ENCODE measurements at regions not wholly inside any gene's neighbourhood (a gene's known extent, or its start where the extent isn't known, plus 50 kb on each side); places are given as distances from the start of the nearest gene placed in this dataset.

GRCh38 chr14:42742084-42742483 is 1135.4 kb downstream of the LRFN5 start:
- no peak overlapping the region for H3K4me2 ChIP-seq
- no peak overlapping the region for H3K27ac ChIP-seq
- no peaks in the 10 kb centered on the region for H3K9me3 ChIP-seq
- H3K4me3 ChIP-seq, result no peak overlapping the region
- 71% methylated on average over 2 of the region's 2 CpGs for WGBS (ENCODE audit: missing lambda C conversion rate)
- POLR2A ChIA-PET, result no interaction called here
- FAIRE-seq (no peak), ATAC-seq (no peak), DNase-seq (ENCODE audit: low read depth in 1 of 2, low spot score in 1 of 2) (no peak)
- CTCF ChIA-PET, result interaction anchor here (1.7 kb wide), 1 partner anchor 11 kb away, joined by 6 read pairs; no protein-coding TSS in a partner anchor
- TF ChIP-seq SREBF2 (IDR thresholded peaks at IDR 0.05), result no peak
- TF ChIP-seq MYC (IDR thresholded peaks at IDR 0.05; ENCODE audit: borderline replicate concordance, low read length), result no peak
- TF ChIP-seq EHF (CRISPR knock-in tag; IDR thresholded peaks at IDR 0.05), result no peak
- TF ChIP-seq, protein P1, sequence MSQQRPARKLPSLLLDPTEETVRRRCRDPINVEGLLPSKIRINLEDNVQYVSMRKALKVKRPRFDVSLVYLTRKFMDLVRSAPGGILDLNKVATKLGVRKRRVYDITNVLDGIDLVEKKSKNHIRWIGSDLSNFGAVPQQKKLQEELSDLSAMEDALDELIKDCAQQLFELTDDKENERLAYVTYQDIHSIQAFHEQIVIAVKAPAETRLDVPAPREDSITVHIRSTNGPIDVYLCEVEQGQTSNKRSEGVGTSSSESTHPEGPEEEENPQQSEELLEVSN (IDR thresholded peaks at IDR 0.05; ENCODE audit: borderline replicate concordance, low read depth), result no peak
- TF ChIP-seq HOXB13 (CRISPR knock-in tag; IDR thresholded peaks at IDR 0.05; ENCODE audit: low read depth), result no peak
- TF ChIP-seq, protein P2, sequence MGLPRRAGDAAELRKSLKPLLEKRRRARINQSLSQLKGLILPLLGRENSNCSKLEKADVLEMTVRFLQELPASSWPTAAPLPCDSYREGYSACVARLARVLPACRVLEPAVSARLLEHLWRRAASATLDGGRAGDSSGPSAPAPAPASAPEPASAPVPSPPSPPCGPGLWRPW (IDR thresholded peaks at IDR 0.05), result no peak
- no peak for TF ChIP-seq TFCP2L1 (CRISPR knock-in tag; IDR thresholded peaks at IDR 0.05)
- no peak for TF ChIP-seq RFX5 (IDR thresholded peaks at IDR 0.05)
- no peak for TF ChIP-seq JUNB (IDR thresholded peaks at IDR 0.05)
- TF ChIP-seq MAFK (IDR thresholded peaks at IDR 0.05; ENCODE audit: partially characterized antibody), result no peak
- TF ChIP-seq TP53 (CRISPR knock-in tag; IDR thresholded peaks at IDR 0.05), result no peak
- TF ChIP-seq CBX2 (IDR thresholded peaks at IDR 0.05; ENCODE audit: borderline replicate concordance, low read depth), result no peak
- TF ChIP-seq MAZ (IDR thresholded peaks at IDR 0.05; ENCODE audit: borderline replicate concordance, low read depth, low read length), result no peak
- no peak for TF ChIP-seq EHMT2 (IDR thresholded peaks at IDR 0.05; ENCODE audit: low read depth)
- no peak for TF ChIP-seq POLR2AphosphoS2 (conservative IDR thresholded peaks at IDR 0.05; ENCODE audit: low read length)
- no peak for TF ChIP-seq HDAC2 (IDR thresholded peaks at IDR 0.05)
- no peak for TF ChIP-seq HOXA7 (CRISPR knock-in tag; IDR thresholded peaks at IDR 0.05)
- TF ChIP-seq CBX8 (IDR thresholded peaks at IDR 0.05), result no peak
- TF ChIP-seq CHD4 (IDR thresholded peaks at IDR 0.05; ENCODE audit: borderline replicate concordance), result no peak
- H3K4me1 ChIP-seq, result no peaks in the 10 kb centered on the region

DNA sequence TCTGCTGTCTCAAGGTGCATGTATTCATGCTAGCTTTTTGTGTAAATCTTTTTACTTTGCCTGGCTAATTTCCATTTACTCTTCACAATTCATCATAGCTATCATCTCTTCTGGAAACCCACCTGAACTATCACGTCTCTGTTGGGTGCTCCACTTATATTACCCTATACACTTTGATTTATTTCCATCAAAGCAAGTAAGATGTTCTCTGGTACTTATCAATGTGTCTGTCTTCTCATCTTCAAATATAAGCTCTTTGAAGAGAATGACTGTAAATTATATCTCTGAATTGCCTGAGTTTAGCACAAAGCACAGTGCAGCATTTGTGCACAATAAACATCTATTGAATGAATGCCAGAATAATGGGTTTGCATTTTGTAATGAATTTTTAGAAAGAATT is 1129.7 kb downstream of the LRFN5 start:
- Histone ChIP-seq H3K4me3 (no peak overlapping the region), H3K4me2 (no peak overlapping the region), H3K27ac (no peak overlapping the region), H3K9me3 (no peaks in the 10 kb centered on the region), H3K4me1 (no peaks in the 10 kb centered on the region)
- ATAC-seq, result no peak
- 9% methylated on average over 1 of the region's 1 CpG for WGBS (ENCODE audit: missing lambda C conversion rate)
- peak; percentile 43 for FAIRE-seq
- ChIA-PET POLR2A (no interaction called here), CTCF (no interaction called here)
- TF ChIP-seq CBX2 (IDR thresholded peaks at IDR 0.05; ENCODE audit: borderline replicate concordance, low read depth) (no peak), EHMT2 (IDR thresholded peaks at IDR 0.05; ENCODE audit: low read depth) (no peak), RCOR1 (IDR thresholded peaks at IDR 0.05; ENCODE audit: low read depth, low read length) (no peak), RFX5 (IDR thresholded peaks at IDR 0.05) (no peak), TP53 (CRISPR knock-in tag; IDR thresholded peaks at IDR 0.05) (no peak), SMC3 (IDR thresholded peaks at IDR 0.05) (no peak), CHD4 (IDR thresholded peaks at IDR 0.05; ENCODE audit: borderline replicate concordance) (no peak), ATOH8 (CRISPR knock-in tag; IDR thresholded peaks at IDR 0.05; ENCODE audit: low read depth) (no peak), HEYL (CRISPR knock-in tag; IDR thresholded peaks at IDR 0.05) (no peak), JUN (IDR thresholded peaks at IDR 0.05) (no peak), FOSL2 (IDR thresholded peaks at IDR 0.05) (no peak), FOSL2 (CRISPR knock-in tag; IDR thresholded peaks at IDR 0.05) (no peak), HDAC2 (IDR thresholded peaks at IDR 0.05) (no peak), PHF8 (IDR thresholded peaks at IDR 0.05; ENCODE audit: borderline replicate concordance, low read depth) (no peak)
- TF ChIP-seq, protein P1 (IDR thresholded peaks at IDR 0.05; ENCODE audit: borderline replicate concordance, low read depth), result no peak
- TF ChIP-seq, protein P3, sequence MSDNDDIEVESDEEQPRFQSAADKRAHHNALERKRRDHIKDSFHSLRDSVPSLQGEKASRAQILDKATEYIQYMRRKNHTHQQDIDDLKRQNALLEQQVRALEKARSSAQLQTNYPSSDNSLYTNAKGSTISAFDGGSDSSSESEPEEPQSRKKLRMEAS (IDR thresholded peaks at IDR 0.05), result no peak
- TF ChIP-seq, protein P2 (IDR thresholded peaks at IDR 0.05), result no peak
- no peak for DNase-seq (ENCODE audit: low read depth in 1 of 2, low spot score in 1 of 2)
